Fibroblast of lung (primary cell): ENCODE measurements at regions not wholly inside any gene's neighbourhood (a gene's known extent, or its start where the extent isn't known, plus 50 kb on each side); places are given as distances from the start of the nearest gene placed in this dataset.
"Not testable (repeated sequence)": the region's sequence is repeated elsewhere in the genome, so short reads cannot be mapped to it uniquely, and the experiment has no call there.

Source experiments
- DNase-seq, 2 donors: peaks; one replicate each; pipeline versions ENCODE4 v3.0.0 to v3.0.0-alpha.2; 2010; ENCODE audit warnings: low read depth in 2 of 2
- H2AFZ ChIP-seq: 2 replicates; pipeline ENCODE4 v1.5.1; 2012; ENCODE audit warnings: low read length, control low read depth, inconsistent platforms
- H3K27ac ChIP-seq: 2 replicates; pipeline ENCODE4 v1.5.1; 2011; ENCODE audit warnings: low read length, control low read depth; ENCODE audit not compliant: insufficient read depth
- H3K27me3 ChIP-seq: 2 replicates; pipeline ENCODE4 v1.5.1; 2011; ENCODE audit warnings: mild to moderate bottlenecking, low read length; ENCODE audit not compliant: control insufficient read depth, insufficient read depth
- H3K36me3 ChIP-seq: 2 replicates; pipeline ENCODE4 v1.5.1; 2011; ENCODE audit warnings: low read length; ENCODE audit not compliant: control insufficient read depth, insufficient read depth
- H3K4me1 ChIP-seq: 2 replicates; pipeline ENCODE4 v1.5.1; 2011; ENCODE audit warnings: low read length; ENCODE audit not compliant: control insufficient read depth, insufficient read depth; ENCODE audit errors: extremely low read depth
- H3K4me2 ChIP-seq: 2 replicates; pipeline ENCODE4 v1.5.1; 2011; ENCODE audit warnings: low read length, control low read depth; ENCODE audit not compliant: insufficient read depth; ENCODE audit errors: extremely low read depth
- H3K4me3 ChIP-seq, 4 experiments: fragments of 200-600 bp in 1 of 4; sonication (generic) in 1 of 4; replicated peaks in 1 of 4; 2 replicates each; pipeline ENCODE4 v1.5.1; 2011 to 2016; ENCODE audit warnings: low read length in 4 of 4, low read depth in 3 of 4, mild to moderate bottlenecking in 3 of 4, control low read depth in 2 of 4, inconsistent platforms in 1 of 4, mixed read lengths in 1 of 4; ENCODE audit not compliant: insufficient read depth in 1 of 4; ENCODE audit errors: control extremely low read depth in 1 of 4
- H3K79me2 ChIP-seq: 2 replicates; pipeline ENCODE4 v1.5.1; 2012; ENCODE audit warnings: mild to moderate bottlenecking, low read length, inconsistent platforms; ENCODE audit not compliant: control insufficient read depth, insufficient read depth
- H3K9ac ChIP-seq: 2 replicates; pipeline ENCODE4 v1.5.1; 2011; ENCODE audit warnings: mild to moderate bottlenecking, low read length, control low read depth; ENCODE audit not compliant: insufficient read depth
- H3K9me3 ChIP-seq: 2 replicates; pipeline ENCODE4 v1.5.1; 2012; ENCODE audit warnings: low read depth, low read length; ENCODE audit not compliant: control insufficient read depth, insufficient read depth
- H4K20me1 ChIP-seq: 2 replicates; pipeline ENCODE4 v1.5.1; 2011; ENCODE audit warnings: low read length; ENCODE audit not compliant: control insufficient read depth, insufficient read depth; ENCODE audit errors: extremely low read depth
- EZH2 ChIP-seq: IDR thresholded peaks from 2 replicates; pipeline ENCODE4 v1.5.1; 2012; ENCODE audit warnings: low read length, control low read depth, mild to moderate bottlenecking; ENCODE audit errors: missing control alignments
- TF ChIP-seq, protein P1 (sequence below), 2 donors: IDR thresholded peaks in 1 of 2; conservative IDR thresholded peaks in 1 of 2; 1 replicate in 1 of 2; 2 replicates in 1 of 2; pipeline ENCODE4 v1.5.1; 2011 to 2012; ENCODE audit warnings: low read length in 2 of 2, control low read depth in 1 of 2, inconsistent platforms in 1 of 2, low read depth in 1 of 2, mild to moderate bottlenecking in 1 of 2

DNA sequence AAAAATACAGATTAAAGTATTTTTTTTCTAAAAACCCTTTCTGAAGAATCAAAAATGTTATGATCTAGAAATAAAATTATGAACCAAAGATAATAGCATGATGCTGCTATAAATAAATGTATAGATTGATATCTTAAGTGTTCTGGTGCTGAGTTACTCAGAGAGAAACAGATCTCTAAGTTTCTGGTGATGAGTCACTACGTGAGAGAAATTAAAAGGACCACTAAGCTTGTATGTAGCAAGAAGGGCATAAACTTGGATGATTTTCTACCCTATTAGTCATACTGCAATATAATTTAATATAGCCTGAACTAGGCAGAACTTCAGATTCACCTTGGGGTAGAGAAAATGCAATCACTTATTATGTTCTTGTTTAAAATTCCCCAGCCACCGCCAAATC, 514.8 kb downstream of the AMY1C start:
- H3K9me3 ChIP-seq = no peaks in the 10 kb centered on the region
- no peak overlapping the region for H3K4me2 ChIP-seq
- H3K4me1 ChIP-seq = no peaks in the 10 kb centered on the region
- H3K27ac ChIP-seq = no peak overlapping the region
- H2AFZ ChIP-seq = no peak overlapping the region
- no peak overlapping the region for H3K4me3 ChIP-seq
- H3K27me3 ChIP-seq = no peaks in the 10 kb centered on the region
- no peaks in the 10 kb centered on the region for H4K20me1 ChIP-seq
- TF ChIP-seq, protein P1, sequence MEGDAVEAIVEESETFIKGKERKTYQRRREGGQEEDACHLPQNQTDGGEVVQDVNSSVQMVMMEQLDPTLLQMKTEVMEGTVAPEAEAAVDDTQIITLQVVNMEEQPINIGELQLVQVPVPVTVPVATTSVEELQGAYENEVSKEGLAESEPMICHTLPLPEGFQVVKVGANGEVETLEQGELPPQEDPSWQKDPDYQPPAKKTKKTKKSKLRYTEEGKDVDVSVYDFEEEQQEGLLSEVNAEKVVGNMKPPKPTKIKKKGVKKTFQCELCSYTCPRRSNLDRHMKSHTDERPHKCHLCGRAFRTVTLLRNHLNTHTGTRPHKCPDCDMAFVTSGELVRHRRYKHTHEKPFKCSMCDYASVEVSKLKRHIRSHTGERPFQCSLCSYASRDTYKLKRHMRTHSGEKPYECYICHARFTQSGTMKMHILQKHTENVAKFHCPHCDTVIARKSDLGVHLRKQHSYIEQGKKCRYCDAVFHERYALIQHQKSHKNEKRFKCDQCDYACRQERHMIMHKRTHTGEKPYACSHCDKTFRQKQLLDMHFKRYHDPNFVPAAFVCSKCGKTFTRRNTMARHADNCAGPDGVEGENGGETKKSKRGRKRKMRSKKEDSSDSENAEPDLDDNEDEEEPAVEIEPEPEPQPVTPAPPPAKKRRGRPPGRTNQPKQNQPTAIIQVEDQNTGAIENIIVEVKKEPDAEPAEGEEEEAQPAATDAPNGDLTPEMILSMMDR (conservative IDR thresholded peaks at IDR 0.05 in 1 of 2, IDR thresholded peaks at IDR 0.05 in 1 of 2; ENCODE audit: low read depth in 1 of 2, low read length in 2 of 2) = no peak
- TF ChIP-seq EZH2 = no peak
- H3K36me3 ChIP-seq = no peaks in the 10 kb centered on the region
- H3K9ac ChIP-seq = no peak overlapping the region
- no peaks in the 10 kb centered on the region for H3K79me2 ChIP-seq
- DNase-seq = no peak

DNA sequence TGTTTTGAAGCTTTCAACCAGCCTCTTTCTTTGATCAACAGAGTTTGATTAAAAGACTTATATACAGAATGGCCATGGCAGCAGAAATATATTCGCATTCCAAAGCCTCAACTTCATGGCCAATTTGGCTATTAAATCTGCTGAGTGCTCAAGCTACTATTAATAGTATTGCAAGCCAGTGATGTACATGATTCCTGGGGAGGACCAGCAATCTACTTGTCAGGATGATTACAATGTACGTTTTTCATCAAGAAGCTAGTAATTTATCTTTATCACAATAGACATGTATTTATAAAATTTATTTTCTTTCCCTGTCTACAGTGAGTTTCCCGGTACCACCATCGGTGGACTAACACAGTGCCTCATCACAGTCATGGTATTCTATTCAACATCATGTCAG, 515.5 kb downstream of the AMY1C start:
- Histone ChIP-seq H3K27me3 (no peaks in the 10 kb centered on the region), H3K27ac (no peak overlapping the region), H3K36me3 (no peaks in the 10 kb centered on the region), H3K4me2 (no peak overlapping the region), H4K20me1 (no peaks in the 10 kb centered on the region), H3K9ac (no peak overlapping the region), H3K4me3 (no peak overlapping the region), H3K4me1 (no peaks in the 10 kb centered on the region), H3K9me3 (no peaks in the 10 kb centered on the region), H3K79me2 (no peaks in the 10 kb centered on the region), H2AFZ (no peak overlapping the region)
- no peak for DNase-seq
- TF ChIP-seq, protein P1 (conservative IDR thresholded peaks at IDR 0.05 in 1 of 2, IDR thresholded peaks at IDR 0.05 in 1 of 2; ENCODE audit: low read depth in 1 of 2, low read length in 2 of 2) = no peak
- no peak for TF ChIP-seq EZH2

DNA sequence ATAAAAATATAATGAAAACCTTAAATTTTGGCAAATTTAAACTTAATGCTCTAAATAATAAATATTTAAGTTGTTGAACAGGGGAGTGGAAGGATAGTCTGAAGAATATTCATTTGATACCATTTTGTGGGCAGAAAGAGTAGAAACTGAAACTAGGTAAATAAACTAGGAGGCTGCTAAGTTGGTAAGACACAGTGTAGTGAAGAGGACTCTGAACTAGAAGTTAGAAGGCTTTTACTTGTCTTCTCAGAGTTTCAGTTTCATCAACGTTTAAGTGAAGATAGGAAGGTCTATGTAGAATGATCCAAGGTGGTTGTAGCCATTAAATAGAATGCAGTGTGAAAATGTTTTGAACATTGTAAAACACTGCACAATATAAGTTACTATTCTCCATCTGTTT, 516.9 kb downstream of the AMY1C start:
- no peak overlapping the region for H3K27ac ChIP-seq
- H3K36me3 ChIP-seq = no peaks in the 10 kb centered on the region
- no peaks in the 10 kb centered on the region for H3K4me1 ChIP-seq
- no peak overlapping the region for H3K4me3 ChIP-seq
- TF ChIP-seq EZH2 = no peak
- TF ChIP-seq, protein P1 (conservative IDR thresholded peaks at IDR 0.05 in 1 of 2, IDR thresholded peaks at IDR 0.05 in 1 of 2; ENCODE audit: low read depth in 1 of 2, low read length in 2 of 2) = no peak
- no peak for DNase-seq
- H3K27me3 ChIP-seq = no peaks in the 10 kb centered on the region
- H4K20me1 ChIP-seq = no peaks in the 10 kb centered on the region
- H3K9ac ChIP-seq = no peak overlapping the region
- H2AFZ ChIP-seq = no peak overlapping the region
- H3K9me3 ChIP-seq = no peaks in the 10 kb centered on the region
- no peak overlapping the region for H3K4me2 ChIP-seq
- H3K79me2 ChIP-seq = no peaks in the 10 kb centered on the region

DNA sequence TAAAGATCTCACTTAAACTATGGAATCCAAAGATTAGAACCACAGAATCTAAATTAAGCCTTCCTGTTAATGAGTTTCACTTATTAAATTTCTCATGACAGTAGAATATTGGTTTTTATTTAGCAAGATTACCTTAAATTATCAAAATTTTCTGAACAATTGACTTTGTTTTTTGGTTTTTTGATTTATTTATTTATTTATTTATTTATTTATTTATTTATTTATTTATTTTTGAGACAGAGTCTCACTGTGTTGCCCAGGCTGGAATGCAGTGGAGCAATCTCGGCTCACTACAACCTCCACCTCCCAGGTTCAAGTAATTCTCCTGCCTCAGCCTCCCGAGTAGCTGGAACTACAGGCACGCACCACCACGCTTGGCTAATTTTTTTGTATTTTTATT, 538.6 kb downstream of the AMY1C start:
- not testable (repeated sequence) for H3K4me1 ChIP-seq, H3K36me3 ChIP-seq, H3K9me3 ChIP-seq, H3K9ac ChIP-seq, H4K20me1 ChIP-seq, H3K4me2 ChIP-seq, H3K4me3 ChIP-seq, H3K79me2 ChIP-seq, H3K27me3 ChIP-seq, H3K27ac ChIP-seq, H2AFZ ChIP-seq, DNase-seq
